OCI-LY1 (cell line): ENCODE measurements at regions not wholly inside any gene's neighbourhood (a gene's known extent, or its start where the extent isn't known, plus 50 kb on each side); places are given as distances from the start of the nearest gene placed in this dataset.

ENCODE experiments used
- H2AFZ ChIP-seq: fragments of 200-600 bp; sonication (generic), shearing (Covaris generic); 2 replicates; pipeline ENCODE4 v1.6.0; 2014; ENCODE audit warnings: antibody characterized with exemption, mild to moderate bottlenecking, low read length
- H3F3A ChIP-seq: fragments of 200-600 bp; sonication (generic), shearing (Covaris generic); 2 replicates; pipeline ENCODE4 v1.6.0; 2014; ENCODE audit warnings: mild to moderate bottlenecking, antibody characterized with exemption, low read length, moderate library complexity; ENCODE audit not compliant: insufficient read depth
- H3K27ac ChIP-seq: fragments of 200-600 bp; sonication (generic); 2 replicates; pipeline ENCODE4 v1.5.1; 2014; ENCODE audit warnings: low read length, mixed run types, mild to moderate bottlenecking, low read depth; ENCODE audit not compliant: poor library complexity, severe bottlenecking
- H3K27me3 ChIP-seq: fragments of 200-600 bp; sonication (generic); 2 replicates; pipeline ENCODE4 v1.6.0; 2014; ENCODE audit warnings: antibody characterized with exemption, mild to moderate bottlenecking, low read length, moderate library complexity; ENCODE audit not compliant: insufficient read depth
- H3K36me3 ChIP-seq: fragments of 200-600 bp; sonication (generic); 2 replicates; pipeline ENCODE4 v1.6.1; 2014; ENCODE audit warnings: mild to moderate bottlenecking, antibody characterized with exemption, low read length, moderate library complexity, mixed read lengths; ENCODE audit not compliant: insufficient read depth
- H3K4me1 ChIP-seq: fragments of 200-600 bp; sonication (generic); 2 replicates; pipeline ENCODE4 v1.5.1; 2014; ENCODE audit warnings: mild to moderate bottlenecking, low read length, moderate library complexity; ENCODE audit not compliant: insufficient read depth, severe bottlenecking
- H3K4me2 ChIP-seq: fragments of 200-600 bp; sonication (generic), shearing (Covaris generic); 2 replicates; pipeline ENCODE4 v1.6.1; 2014; ENCODE audit warnings: low read length
- H3K4me3 ChIP-seq: fragments of 200-600 bp; sonication (generic); 2 replicates; pipeline ENCODE4 v1.5.1; 2014; ENCODE audit warnings: low read length, low read depth, mild to moderate bottlenecking, mixed read lengths; ENCODE audit not compliant: poor library complexity, severe bottlenecking
- H3K79me2 ChIP-seq: fragments of 200-600 bp; shearing (Covaris generic); 2 replicates; pipeline ENCODE4 v1.6.1; 2016; ENCODE audit warnings: mixed run types, low read length, mixed read lengths; ENCODE audit not compliant: insufficient read depth
- H3K9ac ChIP-seq: fragments of 200-600 bp; sonication (generic), shearing (Covaris generic); 2 replicates; pipeline ENCODE4 v1.6.1; 2014; ENCODE audit warnings: mild to moderate bottlenecking, low read length, mixed read lengths
- H3K9me2 ChIP-seq: fragments of 200-600 bp; sonication (generic), shearing (Covaris generic); 2 replicates; pipeline ENCODE4 v1.6.1; 2014; ENCODE audit warnings: low read depth, mild to moderate bottlenecking, low read length, mixed read lengths
- H3K9me3 ChIP-seq: fragments of 200-600 bp; shearing (Covaris generic); 2 replicates; pipeline ENCODE4 v1.6.1; 2014; ENCODE audit warnings: low read length, mixed read lengths
- H4K20me1 ChIP-seq: fragments of 200-600 bp; sonication (generic), shearing (Covaris generic); 2 replicates; pipeline ENCODE4 v1.6.0; 2016; ENCODE audit warnings: mild to moderate bottlenecking, low read length; ENCODE audit not compliant: insufficient read depth
- EZH2 ChIP-seq: fragments of 200-600 bp; sonication (generic), shearing (Covaris generic); IDR thresholded peaks from 2 replicates; pipeline ENCODE4 v1.8.0; 2017; ENCODE audit warnings: borderline replicate concordance, mixed run types, mild to moderate bottlenecking, antibody characterized with exemption, low read length, moderate library complexity, mixed read lengths
- TF ChIP-seq, protein P1 (sequence below): fragments of 200-600 bp; sonication (generic), shearing (Covaris generic); IDR thresholded peaks from 2 replicates; pipeline ENCODE4 v1.5.1; 2017; ENCODE audit warnings: mild to moderate bottlenecking, antibody characterized with exemption, low read length, moderate library complexity, mixed read lengths

DNA sequence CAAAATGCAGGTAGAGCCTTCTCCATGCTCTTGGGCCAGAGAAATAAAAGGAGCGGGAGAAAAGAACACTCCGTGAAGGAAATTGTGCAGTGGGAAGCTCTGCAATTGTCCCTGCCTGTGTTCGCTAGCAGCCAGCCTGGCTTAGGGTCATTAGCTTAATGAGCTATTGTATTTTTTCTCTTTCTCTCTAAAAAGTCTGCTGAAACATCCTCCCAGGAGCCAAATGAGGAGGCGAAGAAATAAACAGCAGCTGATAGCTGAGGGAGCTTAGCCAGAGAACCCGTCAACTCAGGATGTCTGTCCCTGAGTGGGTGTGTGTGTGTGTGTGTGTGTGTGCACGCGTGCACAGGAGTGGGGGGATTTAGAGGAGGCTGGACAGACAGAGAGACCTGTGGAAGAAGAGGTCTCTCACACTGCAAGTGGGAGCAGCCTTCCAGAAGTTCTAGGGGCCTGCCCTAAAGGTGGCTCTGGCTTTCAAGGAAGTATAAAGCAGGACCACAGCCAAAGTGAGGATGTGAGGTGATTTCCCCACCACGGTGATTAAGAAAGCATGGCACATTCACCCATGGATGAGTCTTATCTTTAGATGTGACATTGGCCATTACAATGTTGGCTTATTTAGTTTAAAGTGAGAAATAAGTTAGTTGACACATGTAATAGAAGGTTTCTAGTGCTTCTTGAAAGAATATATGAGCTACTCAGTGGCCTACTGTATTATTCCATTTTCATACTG lies 690.4 kb downstream of the RNF144A start:
- no peak overlapping the region for H3K4me3 ChIP-seq
- no peaks in the 10 kb centered on the region for H3K4me1 ChIP-seq
- H3K79me2 ChIP-seq: no peaks in the 10 kb centered on the region
- no peaks in the 10 kb centered on the region for H3K9me2 ChIP-seq
- no peaks in the 10 kb centered on the region for H4K20me1 ChIP-seq
- no peak overlapping the region for H3K9ac ChIP-seq
- H3K9me3 ChIP-seq: no peaks in the 10 kb centered on the region
- H3K4me2 ChIP-seq: no peak overlapping the region
- H2AFZ ChIP-seq: no peak overlapping the region
- H3F3A ChIP-seq: no peaks in the 10 kb centered on the region
- H3K27ac ChIP-seq: no peak overlapping the region
- TF ChIP-seq, protein P1, sequence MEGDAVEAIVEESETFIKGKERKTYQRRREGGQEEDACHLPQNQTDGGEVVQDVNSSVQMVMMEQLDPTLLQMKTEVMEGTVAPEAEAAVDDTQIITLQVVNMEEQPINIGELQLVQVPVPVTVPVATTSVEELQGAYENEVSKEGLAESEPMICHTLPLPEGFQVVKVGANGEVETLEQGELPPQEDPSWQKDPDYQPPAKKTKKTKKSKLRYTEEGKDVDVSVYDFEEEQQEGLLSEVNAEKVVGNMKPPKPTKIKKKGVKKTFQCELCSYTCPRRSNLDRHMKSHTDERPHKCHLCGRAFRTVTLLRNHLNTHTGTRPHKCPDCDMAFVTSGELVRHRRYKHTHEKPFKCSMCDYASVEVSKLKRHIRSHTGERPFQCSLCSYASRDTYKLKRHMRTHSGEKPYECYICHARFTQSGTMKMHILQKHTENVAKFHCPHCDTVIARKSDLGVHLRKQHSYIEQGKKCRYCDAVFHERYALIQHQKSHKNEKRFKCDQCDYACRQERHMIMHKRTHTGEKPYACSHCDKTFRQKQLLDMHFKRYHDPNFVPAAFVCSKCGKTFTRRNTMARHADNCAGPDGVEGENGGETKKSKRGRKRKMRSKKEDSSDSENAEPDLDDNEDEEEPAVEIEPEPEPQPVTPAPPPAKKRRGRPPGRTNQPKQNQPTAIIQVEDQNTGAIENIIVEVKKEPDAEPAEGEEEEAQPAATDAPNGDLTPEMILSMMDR: no peak
- no peak for TF ChIP-seq EZH2
- H3K36me3 ChIP-seq: no peaks in the 10 kb centered on the region
- H3K27me3 ChIP-seq: no peaks in the 10 kb centered on the region

GRCh38 chr2:7609556-7609955 lies 692.3 kb downstream of the RNF144A start:
- no peak for TF ChIP-seq EZH2
- TF ChIP-seq, protein P1: no peak
- Histone ChIP-seq H3K79me2 (no peaks in the 10 kb centered on the region), H3K9me3 (no peaks in the 10 kb centered on the region), H2AFZ (no peak overlapping the region), H3F3A (no peaks in the 10 kb centered on the region), H3K27me3 (no peaks in the 10 kb centered on the region), H3K9me2 (no peaks in the 10 kb centered on the region), H3K4me2 (no peak overlapping the region), H3K4me1 (no peaks in the 10 kb centered on the region), H4K20me1 (no peaks in the 10 kb centered on the region), H3K4me3 (no peak overlapping the region), H3K36me3 (no peaks in the 10 kb centered on the region), H3K27ac (no peak overlapping the region), H3K9ac (no peak overlapping the region)

- no peak overlapping the region for H3K4me2 ChIP-seq
- H2AFZ ChIP-seq: no peak overlapping the region
- no peaks in the 10 kb centered on the region for H3F3A ChIP-seq
- H4K20me1 ChIP-seq: no peaks in the 10 kb centered on the region
- H3K79me2 ChIP-seq: no peaks in the 10 kb centered on the region
- no peaks in the 10 kb centered on the region for H3K9me3 ChIP-seq
- no peaks in the 10 kb centered on the region for H3K4me1 ChIP-seq
- H3K36me3 ChIP-seq: no peaks in the 10 kb centered on the region
- no peak overlapping the region for H3K9ac ChIP-seq
- H3K9me2 ChIP-seq: no peaks in the 10 kb centered on the region
- no peaks in the 10 kb centered on the region for H3K27me3 ChIP-seq
- TF ChIP-seq EZH2: no peak
- TF ChIP-seq, protein P1: no peak
- no peak overlapping the region for H3K27ac ChIP-seq
- no peak overlapping the region for H3K4me3 ChIP-seq
These were observed 692.8 kb downstream of the RNF144A start for GRCh38 chr2:7609974-7610373.
